HG03064 (cell line): ENCODE measurements at regions not wholly inside any gene's neighbourhood (a gene's known extent, or its start where the extent isn't known, plus 50 kb on each side); places are given as distances from the start of the nearest gene placed in this dataset.
"Not testable (repeated sequence)": the region's sequence is repeated elsewhere in the genome, so short reads cannot be mapped to it uniquely, and the experiment has no call there.

ENCODE experiments used
- ATAC-seq: cut with Tn5 transposase; IDR thresholded peaks from one replicate; pipeline ENCODE4 v1.9.1; 2021; ENCODE audit warnings: low read depth; ENCODE audit not compliant: unreplicated experiment

GRCh38 chr2:101645886-101646285 is 51.6 kb upstream of the MAP4K4 start:
- ATAC-seq, result not testable (repeated sequence)

- ATAC-seq, result no peak
Measured at GRCh38 chr2:101644842-101645383, 52.6 kb upstream of the MAP4K4 start.

- ATAC-seq, result no peak
Measured at GRCh38 chr2:101643004-101643524, 54.4 kb upstream of the MAP4K4 start.

GRCh38 chr2:101638817-101639605 is 58.5 kb upstream of the MAP4K4 start:
- ATAC-seq, result no peak

- no peak for ATAC-seq
Measured at GRCh38 chr2:101638181-101638711, 59.3 kb upstream of the MAP4K4 start.

- no peak for ATAC-seq
Measured at GRCh38 chr2:101630224-101630949, 67.1 kb upstream of the MAP4K4 start.

GRCh38 chr2:101628030-101628392 is 69.5 kb upstream of the MAP4K4 start:
- ATAC-seq, result no peak

GRCh38 chr2:101627285-101628029 is 70.0 kb upstream of the MAP4K4 start:
- no peak for ATAC-seq

- ATAC-seq, result not testable (repeated sequence)
Measured at GRCh38 chr2:101625814-101626213, 71.7 kb upstream of the MAP4K4 start.

- ATAC-seq, result no peak
Measured at GRCh38 chr2:101625387-101625786, 72.1 kb upstream of the MAP4K4 start.

GRCh38 chr2:101624706-101625332 is 72.7 kb upstream of the MAP4K4 start:
- ATAC-seq, result no peak

- ATAC-seq, result peak; percentile 68
Measured at GRCh38 chr2:101623031-101623521, 74.4 kb upstream of the MAP4K4 start.

GRCh38 chr2:101622210-101623030 is 75.1 kb upstream of the MAP4K4 start:
- peak; percentile 91 for ATAC-seq

- no peak for ATAC-seq
Measured at GRCh38 chr2:101619191-101619591, 78.3 kb upstream of the MAP4K4 start.

- ATAC-seq, result no peak
Measured at GRCh38 chr2:101617796-101618195, 79.7 kb upstream of the MAP4K4 start.

- ATAC-seq, result no peak
Measured at GRCh38 chr2:101617188-101617587, 80.3 kb upstream of the MAP4K4 start.

- no peak for ATAC-seq
Measured at GRCh38 chr2:101614127-101614759, 83.3 kb upstream of the MAP4K4 start.

GRCh38 chr2:101613056-101613704 is 84.3 kb upstream of the MAP4K4 start:
- ATAC-seq, result no peak
